GM18870 (cell line): ENCODE measurements at regions not wholly inside any gene's neighbourhood (a gene's known extent, or its start where the extent isn't known, plus 50 kb on each side); places are given as distances from the start of the nearest gene placed in this dataset.
"Not testable (repeated sequence)": the region's sequence is repeated elsewhere in the genome, so short reads cannot be mapped to it uniquely, and the experiment has no call there.

Experiments
- ATAC-seq: cut with Tn5 transposase; IDR thresholded peaks from one replicate; pipeline ENCODE4 v1.9.1; 2021; ENCODE audit warnings: moderate library complexity; ENCODE audit not compliant: unreplicated experiment

DNA sequence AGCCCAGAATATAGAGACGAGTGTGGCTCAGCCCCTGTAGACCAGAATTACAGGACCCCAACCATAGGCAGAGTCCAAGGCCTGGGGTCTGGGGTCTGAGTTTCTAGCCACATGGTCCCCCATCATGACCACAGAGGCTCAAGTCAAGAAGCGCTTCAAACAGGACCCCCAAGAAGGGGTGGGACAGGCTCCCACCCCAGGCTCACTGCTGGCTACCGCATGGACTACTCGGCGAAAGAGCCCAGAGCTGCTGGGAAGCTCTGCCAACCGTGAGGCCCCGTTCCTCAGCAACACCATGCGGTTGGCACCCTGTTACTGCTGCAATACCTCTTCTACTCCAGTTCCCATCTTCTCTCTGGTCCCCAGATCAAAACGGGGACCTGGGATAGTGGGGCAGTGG lies 254.8 kb downstream of the TEX29 start:
- no peak for ATAC-seq

DNA sequence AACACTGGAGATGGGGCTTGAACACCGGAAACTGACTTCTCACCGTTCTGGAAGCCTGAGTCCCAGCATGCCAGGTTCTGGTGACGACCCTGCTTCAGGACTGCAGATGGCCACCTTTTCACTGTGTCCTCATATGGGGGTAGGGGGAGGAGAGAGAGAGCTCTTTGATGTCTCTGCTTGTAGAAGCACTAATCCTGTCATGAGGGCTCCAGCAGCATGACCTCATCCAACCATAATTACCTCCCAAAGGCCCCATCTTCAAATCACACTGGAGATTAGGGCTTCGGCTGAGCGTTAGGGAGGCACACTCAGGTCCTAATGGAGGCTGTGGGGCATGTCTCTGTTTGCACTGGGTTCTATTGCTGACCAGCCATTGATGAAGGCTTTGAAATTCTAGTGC lies 255.3 kb downstream of the TEX29 start:
- ATAC-seq = no peak

DNA sequence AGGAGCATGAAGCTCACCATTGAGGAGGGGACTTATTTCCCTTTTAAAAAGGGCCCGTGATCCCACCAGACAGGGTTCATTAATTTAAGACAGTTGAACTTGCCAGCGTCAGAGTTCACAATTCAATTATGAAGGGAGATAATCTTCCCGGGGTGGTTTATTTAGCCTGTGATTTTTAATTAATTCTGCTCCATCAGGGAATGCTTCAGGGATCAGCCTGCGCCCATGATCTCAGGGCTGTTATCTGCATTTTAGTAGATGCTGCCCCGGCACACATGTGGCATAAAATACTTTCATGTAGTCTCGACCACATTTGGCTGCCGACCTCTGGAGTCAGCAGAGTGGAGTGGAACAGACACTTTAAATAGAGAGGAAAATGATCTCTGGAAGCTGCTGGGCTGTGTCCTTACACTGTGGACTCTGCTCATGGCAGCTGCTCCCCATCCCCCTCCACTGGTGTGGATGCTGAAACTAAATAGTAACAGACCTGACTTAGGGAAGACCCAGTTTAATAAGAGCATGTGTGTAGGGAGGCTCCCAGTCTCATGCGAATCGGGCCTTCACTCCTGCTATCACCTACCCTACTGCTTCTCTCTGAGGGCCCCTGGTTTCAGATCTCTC lies 256.9 kb downstream of the TEX29 start:
- no peak for ATAC-seq

DNA sequence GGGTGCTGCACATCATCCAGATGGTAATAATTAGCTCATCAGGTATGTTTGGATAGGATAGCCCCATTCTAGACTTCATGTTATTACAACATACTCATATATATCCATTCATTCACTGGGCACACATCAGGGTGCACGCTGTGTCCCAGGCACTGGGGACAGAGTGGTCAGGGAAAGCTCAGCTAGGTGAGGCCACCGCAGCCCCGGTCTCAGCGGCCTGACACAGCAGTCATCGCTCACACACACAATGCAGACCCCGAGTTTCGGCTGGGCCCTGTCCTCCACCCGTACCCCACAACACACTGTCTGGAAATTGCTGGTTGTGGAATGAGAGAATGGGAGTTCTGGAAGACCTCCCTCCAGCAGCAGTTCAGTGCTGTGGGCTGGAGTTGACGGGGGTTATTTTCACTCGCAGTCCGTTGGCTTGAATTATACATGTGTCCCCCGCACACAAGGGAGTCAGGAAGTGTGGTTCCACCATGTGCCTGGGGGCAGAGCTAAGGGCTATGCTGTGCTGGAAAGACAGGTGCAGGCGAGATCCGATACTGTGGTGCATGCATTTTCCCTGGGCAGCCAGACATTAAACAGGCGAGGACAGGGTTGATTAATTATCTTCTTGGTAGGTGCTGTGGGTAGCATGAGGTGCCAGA lies 257.6 kb downstream of the TEX29 start:
- no peak for ATAC-seq

DNA sequence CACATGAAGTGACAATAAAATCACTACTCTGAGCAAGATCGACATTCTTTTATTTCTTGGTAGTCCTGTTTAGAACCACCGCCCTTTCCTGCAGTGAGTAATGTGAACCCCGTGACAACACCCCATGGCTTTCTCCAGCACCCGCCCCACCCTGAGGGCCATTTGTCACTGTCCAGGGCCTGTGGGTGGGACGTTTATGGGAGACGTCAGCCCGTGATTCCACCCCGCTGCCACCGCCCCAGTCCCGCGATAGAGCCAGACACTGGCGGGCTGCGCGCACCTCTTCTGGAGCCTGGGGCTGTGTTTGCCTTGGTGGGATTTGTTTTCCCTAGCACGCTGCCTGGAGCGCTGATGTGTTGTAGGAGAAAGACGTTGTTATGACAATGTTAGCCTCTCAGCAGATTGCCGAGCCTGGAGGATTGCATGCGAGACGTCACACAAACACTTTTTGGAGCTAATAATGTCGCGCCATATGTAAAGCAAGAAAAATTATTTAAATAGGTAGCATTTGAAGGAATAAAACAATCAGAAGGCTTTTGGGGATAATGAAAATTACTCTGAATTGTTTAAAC lies 263.7 kb downstream of the TEX29 start:
- ATAC-seq = no peak

DNA sequence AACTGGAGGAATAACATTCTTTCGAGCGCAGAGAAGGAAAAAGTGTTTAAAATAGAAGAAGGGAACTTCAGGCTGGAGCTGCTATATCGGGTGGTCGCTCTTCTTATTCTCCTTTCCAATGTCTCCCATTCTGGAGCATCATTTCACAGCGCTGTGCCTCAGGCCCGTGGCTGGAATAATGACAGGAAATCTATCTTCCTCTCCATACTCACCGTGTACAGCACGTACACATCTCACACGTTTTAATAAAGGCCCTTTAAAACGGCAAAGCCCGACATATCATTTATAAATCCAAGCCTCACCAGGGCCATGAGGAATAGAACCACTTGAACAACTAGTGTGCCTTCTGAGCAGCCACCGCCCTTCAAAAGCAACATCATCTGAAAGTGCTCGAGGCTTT lies 264.4 kb downstream of the TEX29 start:
- ATAC-seq = no peak

DNA sequence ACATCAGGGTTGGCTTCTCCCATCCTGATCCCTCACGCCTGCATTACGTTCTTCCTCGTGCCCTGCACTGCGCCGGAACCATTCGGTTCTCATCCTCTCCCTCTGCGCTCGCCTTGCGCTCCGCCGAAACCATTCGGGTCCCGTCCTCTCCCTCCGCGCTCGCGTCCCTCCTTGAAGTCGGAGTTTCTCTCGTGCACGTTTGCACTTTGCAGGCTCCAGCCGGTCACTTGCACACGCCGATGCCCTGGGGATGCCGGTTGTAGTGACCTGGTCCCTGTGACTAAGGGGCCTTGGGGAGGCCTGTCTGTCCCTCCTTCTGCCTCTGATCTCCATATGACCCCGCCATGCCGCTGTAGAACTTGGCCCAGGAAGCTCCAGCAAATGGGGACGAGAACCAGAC lies 265.8 kb downstream of the TEX29 start:
- ATAC-seq = no peak

DNA sequence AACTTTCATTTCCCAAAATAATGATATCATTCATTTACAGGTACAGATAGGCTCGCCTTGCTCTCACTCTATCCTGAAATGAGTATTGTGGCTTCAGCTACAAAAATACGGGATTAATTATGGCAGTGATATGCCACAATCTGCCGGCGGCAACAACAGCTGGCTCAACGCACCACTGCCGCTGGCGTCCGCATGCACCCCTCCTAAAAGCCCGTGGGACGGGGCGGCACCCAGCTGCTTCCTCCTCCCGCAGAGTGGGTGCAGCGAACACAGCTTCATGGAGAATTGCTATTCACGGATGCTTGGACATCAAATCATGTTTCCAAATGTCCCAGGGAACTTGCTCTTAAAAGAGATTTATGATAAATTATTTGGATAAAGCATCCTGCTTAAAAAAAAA lies 266.8 kb downstream of the TEX29 start:
- ATAC-seq = no peak

DNA sequence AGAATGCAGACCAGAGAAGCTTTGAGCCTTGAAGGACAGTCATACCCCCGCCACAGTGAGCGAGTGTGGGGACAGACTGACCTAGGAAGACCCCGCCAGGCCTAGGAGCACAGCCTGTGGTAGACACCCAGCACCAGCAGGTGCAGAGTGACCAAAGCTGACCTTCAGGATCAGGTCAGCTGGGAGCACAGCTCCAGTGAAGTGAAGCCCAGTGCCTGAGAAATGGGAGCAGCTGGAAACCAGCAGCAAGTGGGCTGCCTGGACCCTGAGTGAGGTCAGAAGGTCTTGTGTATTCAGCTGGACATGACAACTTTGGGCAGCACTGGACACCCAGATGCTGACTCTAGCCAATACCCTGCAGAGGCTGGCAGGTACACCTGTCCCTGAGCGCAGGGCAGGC lies 268.9 kb downstream of the TEX29 start:
- no peak for ATAC-seq

DNA sequence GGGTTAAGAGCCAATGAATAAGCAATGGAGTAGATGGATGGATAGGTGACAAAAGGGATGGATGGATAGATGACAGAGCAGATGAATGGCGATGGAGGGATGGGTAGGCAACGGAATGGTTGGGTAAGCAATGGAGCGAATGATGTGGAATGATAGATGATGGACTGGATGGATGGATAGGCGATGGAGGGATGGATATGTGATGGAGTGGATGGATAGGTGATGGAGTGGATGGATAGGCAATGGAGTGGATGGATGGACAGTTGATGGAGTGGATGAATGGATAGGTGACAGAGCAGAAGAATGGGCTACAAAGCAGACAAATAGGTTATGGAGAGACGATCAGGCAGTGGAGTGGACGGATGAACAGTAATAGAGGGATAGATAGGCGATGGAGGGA lies 269.6 kb downstream of the TEX29 start:
- ATAC-seq = no peak

DNA sequence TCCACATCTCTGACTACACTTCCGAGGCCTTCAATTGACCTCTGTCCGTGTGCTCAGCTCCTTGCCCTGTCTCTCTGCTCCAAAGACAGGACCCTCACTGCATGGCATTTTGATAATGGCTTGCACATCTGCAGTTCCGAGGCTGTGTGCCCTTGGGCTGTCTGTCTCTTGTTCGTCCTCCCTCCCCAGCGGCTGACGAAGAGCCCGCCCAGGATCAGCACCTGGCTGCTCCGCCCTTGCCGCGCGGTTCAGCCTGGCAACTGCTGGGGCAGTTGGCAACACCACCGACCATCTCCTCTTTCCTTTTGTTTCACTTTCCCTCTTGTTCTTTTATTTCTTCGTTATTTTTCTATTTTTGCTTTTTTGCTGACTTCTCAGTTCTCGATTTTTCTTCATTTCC lies 270.4 kb downstream of the TEX29 start:
- no peak for ATAC-seq

DNA sequence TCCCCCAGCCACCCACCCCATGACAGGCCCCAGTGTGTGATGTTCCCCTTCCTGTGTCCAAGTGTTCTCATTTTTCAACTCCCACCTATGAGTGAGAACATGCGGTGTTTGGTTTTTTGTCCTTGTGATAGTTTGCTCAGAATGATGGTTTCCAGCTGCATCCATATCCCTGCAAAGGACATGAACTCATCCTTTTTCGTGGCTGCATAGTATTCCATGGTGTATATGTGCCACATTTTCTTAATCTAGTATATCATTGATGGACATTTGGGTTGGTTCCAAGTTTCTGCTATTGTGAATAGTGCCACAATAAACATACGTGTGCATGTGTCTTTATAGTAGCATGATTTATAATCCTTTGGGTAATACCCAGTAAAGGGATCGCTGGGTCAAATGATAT lies 273.0 kb downstream of the TEX29 start:
- ATAC-seq = not testable (repeated sequence)

DNA sequence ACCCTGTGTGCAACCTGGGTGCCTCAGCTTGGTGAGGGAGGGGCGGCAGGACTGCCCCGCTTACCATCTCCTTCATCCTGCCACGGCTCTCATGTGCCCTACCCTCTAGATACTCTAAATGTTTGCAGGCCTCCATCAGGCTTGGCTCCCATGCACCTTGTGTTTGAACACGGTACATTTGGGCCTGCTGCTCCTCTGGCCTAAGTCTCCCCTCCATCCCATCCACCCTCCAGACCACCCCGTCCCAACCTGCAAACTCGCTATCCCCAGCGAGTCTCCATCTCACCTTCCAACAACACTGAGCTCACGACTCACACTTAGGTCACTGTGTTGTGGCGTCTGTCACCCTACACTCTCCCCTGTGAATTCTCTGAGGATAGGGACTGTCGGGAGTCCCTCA lies 274.2 kb downstream of the TEX29 start:
- no peak for ATAC-seq

DNA sequence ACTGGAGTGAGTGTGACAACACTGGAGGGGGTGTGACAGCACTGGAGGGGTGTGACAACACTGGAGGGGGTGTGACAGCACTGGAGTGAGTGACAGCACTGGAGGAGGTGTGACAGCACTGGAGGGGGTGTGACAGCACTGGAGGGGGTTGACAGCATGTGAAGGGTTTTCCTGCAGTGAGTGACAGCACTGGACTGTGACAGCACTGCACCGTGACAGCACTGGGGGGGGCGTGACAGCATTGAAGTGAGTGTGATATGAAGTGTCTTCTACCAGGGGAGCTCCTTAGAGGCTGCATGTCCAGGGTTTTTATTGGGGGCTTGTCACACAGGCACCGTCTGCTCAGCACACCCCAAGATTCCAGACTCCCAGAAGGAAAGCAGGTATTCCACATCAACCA lies 274.8 kb downstream of the TEX29 start:
- no peak for ATAC-seq

DNA sequence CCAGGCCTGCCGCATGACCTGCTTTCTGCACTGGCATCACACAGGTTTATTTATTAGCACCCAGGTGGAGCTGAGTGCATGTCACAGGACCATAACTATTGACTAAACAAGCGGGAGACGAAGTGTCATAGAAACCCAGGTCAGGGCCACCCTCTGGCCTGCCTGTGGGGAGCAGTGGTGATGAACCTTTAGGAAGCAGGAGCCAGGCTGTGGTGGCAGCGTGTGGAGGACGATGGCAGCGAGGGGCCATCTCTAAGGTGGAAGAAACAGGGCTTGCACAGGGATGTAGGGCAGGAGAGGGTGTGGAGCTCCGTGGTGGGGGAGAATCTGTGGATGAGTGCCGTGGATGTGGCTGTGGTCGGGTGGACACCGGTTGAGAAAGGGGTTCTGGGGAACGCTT lies 275.3 kb downstream of the TEX29 start:
- ATAC-seq = no peak

DNA sequence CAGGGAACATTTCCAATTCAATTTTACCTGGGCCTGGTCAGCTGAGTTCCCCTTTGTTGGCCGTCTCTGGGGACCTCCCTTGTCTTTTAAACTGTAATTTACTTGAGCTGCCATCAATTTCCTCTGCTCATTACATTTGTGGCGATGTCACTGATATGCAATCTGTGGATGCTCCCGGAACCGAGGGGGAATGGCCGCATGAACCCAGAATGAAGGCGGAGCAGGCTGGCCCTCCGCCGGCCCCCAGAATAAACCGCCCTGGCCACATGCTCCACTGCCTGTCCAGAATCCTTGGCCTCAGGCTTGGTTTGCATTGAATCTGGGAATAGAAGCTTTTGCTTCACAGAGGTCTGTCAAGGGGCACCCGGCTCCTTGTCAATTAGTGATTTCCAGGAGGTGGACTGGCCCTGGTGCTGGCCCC lies 276.8 kb downstream of the TEX29 start:
- ATAC-seq = no peak

DNA sequence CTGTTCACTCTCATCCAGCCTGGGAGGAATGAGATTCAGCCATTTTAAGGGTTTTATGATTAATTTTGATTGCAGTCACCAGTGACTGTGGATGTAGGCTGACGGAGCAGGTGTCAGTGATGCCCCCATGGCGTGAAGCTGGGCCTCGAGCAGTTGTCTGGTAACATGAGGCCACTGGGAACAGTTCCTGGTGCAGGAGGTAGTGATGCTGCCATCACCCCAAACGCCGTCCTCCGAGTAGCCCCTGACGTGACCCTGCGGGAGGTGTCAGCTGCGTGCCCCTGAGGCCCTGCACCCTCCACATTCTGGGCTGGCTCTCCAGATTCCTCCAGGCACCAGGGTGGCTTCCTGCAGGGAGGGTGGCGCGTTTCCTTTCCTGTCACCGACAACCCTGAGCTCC lies 277.2 kb downstream of the TEX29 start:
- no peak for ATAC-seq

DNA sequence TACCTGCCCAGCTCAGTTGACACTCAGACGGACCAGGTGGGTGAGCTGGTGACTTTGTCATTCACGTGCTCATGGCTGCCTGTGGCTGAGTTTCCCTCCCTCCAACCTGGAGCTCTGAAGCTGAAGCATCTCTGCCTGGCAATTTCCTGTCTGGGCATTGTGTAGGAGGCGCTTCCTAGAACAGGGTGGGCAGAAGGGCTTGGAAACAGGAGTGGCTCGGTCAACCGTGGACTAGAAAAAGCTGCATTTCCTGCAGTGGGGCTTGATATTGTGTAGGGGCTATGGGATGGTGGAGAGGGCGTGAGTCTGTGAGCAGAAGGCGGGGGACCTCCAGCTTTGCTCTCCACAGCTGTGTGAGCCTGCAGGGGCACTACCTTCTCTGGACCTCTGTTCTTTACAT lies 278.3 kb downstream of the TEX29 start:
- ATAC-seq = no peak

DNA sequence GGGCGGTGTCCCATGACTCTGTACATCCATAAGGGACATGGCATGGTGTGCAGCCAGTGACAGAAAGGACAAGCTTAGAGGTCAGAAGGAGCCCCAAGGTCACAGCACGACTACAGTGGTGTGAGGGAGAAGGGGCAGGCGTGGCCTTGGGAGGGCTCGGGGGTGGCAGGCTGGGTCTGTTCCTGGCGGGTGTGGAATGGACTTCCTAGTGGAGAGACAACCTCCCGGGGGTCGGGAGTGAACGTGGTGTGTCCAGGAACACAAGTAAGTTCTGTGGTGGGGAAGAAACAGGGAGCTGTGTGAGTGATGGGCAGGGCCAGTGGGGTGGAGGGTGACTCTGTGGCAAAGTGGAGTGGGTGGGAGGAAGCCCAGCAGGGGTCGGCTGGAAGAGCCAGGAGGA lies 279.3 kb downstream of the TEX29 start:
- no peak for ATAC-seq

DNA sequence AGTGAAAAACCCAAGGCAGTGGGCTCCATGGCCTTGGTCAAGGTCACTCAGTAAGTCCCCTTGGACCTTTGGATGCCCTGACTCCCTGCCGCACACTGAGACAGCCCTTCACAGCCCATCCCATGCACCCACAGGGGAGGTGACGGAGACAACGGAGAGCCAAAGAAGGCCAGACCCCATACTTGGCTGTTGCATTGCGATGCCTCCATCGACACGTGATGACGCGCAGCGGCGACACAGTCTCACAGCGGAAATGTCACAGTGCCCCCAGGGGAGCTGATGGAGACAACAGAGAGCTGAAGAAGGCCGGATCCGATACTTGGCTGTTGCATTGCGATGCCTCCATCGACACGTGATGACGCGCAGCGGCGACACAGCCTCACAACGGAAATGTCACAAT lies 282.4 kb downstream of the TEX29 start:
- no peak for ATAC-seq

DNA sequence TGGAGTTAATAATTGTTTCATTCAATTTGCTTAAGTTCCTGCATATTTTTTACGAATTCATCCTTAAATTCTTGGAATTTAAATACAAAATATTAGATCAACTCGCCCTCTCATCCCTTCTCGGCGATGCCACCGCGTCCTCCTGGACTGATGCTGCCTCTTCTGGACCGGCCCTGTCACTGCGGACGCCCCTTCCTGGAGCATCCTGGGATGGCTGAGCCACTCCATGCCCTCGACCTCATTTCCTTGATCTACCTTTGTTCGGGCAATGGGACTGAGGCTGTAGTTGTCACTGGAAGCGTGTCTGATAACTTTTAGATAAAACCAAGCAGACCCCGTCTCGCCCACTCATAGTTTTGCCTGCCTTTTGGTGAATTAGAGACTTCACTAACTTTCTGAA lies 283.7 kb downstream of the TEX29 start:
- ATAC-seq = no peak

DNA sequence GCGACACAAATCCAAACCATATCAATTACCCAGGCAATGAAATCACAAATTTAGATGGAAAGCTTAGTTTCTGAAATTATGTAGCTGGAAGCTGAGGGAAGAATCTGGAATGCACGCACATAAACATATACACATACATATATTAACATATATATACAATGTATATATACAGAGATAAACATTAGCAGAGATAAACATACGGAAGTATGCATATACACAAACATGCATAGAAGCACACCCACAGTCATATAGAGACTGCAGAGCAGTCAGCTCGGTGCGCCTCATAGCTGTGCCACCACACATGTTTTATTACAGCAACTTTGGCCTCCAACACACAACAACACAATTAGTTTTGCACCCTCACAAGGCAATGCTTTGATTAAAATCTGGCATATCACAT lies 288.1 kb downstream of the TEX29 start:
- ATAC-seq = no peak

DNA sequence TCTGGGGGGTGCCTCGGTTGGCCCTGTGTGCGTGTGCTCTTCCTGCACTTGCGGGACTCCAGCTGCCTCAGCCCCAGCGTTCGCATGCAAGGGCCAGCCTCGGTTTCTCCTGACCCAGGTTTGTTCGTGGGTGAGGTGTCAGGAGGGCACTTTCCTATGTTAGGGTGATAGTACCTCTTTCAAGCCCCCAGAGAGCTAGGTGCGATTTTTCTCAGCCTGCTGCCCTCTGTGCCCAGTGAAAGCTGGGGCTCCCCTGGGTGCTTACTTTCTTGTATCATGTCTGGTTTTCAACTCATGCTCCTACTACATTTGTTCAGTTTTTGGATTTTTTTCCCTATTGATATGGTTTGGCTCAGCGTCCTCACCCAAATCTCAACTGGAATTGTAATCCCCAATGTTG lies 289.2 kb downstream of the TEX29 start:
- no peak for ATAC-seq
